GM12892 (cell line): ENCODE measurements at regions not wholly inside any gene's neighbourhood (a gene's known extent, or its start where the extent isn't known, plus 50 kb on each side); places are given as distances from the start of the nearest gene placed in this dataset.
A peak's percentile ranks its signal among the peaks of the same experiment; 100 is the strongest.

ENCODE experiments used
- DNase-seq: peaks from one replicate; pipeline ENCODE4 v3.0.0; 2011; ENCODE audit not compliant: insufficient read length
- FAIRE-seq: peaks from 2 replicates; lab custom pipeline; 2011; peaks lifted over from hg19 to GRCh38; lab: Jason Lieb, UNC
- POLR2A ChIP-seq: IDR thresholded peaks from 2 replicates; pipeline ENCODE4 v1.6.1; 2011; ENCODE audit warnings: low read depth, low read length, control low read depth
- POLR2AphosphoS5 ChIP-seq: IDR thresholded peaks from 2 replicates; pipeline ENCODE4 v1.6.1; 2011; ENCODE audit warnings: low read depth, low read length, control low read depth
- TAF1 ChIP-seq: IDR thresholded peaks from 2 replicates; pipeline ENCODE4 v1.6.1; 2011; ENCODE audit warnings: low read depth, mild to moderate bottlenecking, control low read depth, low read length, borderline replicate concordance

- no peak for TF ChIP-seq POLR2A
- TF ChIP-seq POLR2AphosphoS5: no peak
- no peak for TF ChIP-seq TAF1
- no peak for DNase-seq
- no peak for FAIRE-seq
Measured at GRCh38 chrX:15973946-15974345, 119.3 kb upstream of the AP1S2 start.

GRCh38 chrX:15973299-15973698 is 118.7 kb upstream of the AP1S2 start:
- TF ChIP-seq TAF1 (no peak), POLR2AphosphoS5 (no peak), POLR2A (no peak)
- DNase-seq (no peak), FAIRE-seq (peak; percentile 96)

DNA sequence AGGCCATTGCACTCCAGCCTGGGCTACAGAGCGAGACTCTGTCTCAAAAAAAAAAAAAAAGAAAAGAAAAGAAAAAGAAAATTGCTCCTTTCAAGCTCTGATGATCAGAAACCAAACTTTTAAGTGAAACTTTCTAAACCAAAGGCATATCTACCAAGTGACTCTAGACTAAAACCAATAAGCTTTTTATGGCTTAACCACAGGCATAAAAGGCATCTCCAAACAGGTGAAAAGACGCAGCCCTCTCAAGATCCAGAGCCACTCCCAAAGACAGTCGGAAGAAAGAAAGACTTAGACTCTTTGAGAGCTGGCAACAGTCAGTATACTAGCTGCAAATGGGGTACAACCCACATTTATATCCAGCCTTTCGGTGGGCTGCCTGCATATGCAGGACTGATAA is 117.1 kb upstream of the AP1S2 start:
- DNase-seq (no peak), FAIRE-seq (no peak)
- no peak for TF ChIP-seq TAF1
- no peak for TF ChIP-seq POLR2AphosphoS5
- TF ChIP-seq POLR2A: no peak

- TF ChIP-seq TAF1: no peak
- TF ChIP-seq POLR2A: no peak
- no peak for TF ChIP-seq POLR2AphosphoS5
- DNase-seq: no peak
- peak; percentile 9 for FAIRE-seq
Measured at GRCh38 chrX:15963858-15964257, 109.2 kb upstream of the AP1S2 start.

DNA sequence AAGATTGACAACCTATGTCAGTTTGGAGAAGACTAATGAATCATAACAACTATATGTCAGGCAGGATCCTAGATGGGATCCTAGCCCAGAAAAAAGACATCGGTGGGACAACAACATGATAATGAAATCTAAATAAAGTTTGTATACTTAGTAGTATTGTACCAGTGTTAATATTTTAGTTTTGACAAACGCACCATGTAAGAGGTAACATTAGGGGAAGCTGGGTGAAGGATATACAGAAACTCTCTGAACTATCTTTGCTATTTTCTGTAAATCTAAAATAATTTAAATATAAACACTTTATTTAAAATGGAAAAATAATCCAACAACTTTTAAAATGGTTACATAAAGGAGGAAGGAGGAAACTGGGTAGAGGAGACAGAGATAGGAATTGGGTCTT is 105.6 kb upstream of the AP1S2 start:
- DNase-seq (no peak), FAIRE-seq (no peak)
- TF ChIP-seq POLR2AphosphoS5 (no peak), TAF1 (no peak), POLR2A (no peak)

- FAIRE-seq (no peak), DNase-seq (no peak)
- TF ChIP-seq POLR2A: no peak
- TF ChIP-seq POLR2AphosphoS5: no peak
Measured at GRCh38 chrX:15956681-15957080, 102.1 kb upstream of the AP1S2 start.

GRCh38 chrX:15953801-15954200 is 99.2 kb upstream of the AP1S2 start:
- no peak for TF ChIP-seq TAF1
- TF ChIP-seq POLR2AphosphoS5: no peak
- no peak for TF ChIP-seq POLR2A
- DNase-seq (no peak), FAIRE-seq (peak; percentile 9)

GRCh38 chrX:15952212-15952611 is 97.6 kb upstream of the AP1S2 start:
- peak; percentile 38 for FAIRE-seq
- no peak for TF ChIP-seq POLR2A
- DNase-seq: no peak

DNA sequence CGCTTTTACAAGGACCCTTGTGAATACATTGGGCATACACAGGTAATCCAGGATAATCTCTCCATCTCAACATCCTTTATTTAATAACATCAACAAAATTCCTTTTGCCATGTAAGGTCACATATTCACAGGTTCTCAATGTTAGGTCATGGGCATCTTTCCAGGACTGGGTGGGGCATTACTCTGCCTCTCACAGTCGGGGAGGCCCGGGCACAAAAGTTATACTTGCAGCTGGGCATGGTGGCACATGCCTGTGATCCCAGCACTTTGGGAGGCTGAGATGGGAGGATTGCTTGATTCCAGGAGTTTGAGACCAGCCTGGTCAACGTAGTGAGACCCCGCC is 93.7 kb upstream of the AP1S2 start:
- no peak for DNase-seq
- no peak for TF ChIP-seq TAF1
- no peak for TF ChIP-seq POLR2AphosphoS5
- no peak for TF ChIP-seq POLR2A
- peak; percentile 63 for FAIRE-seq

- TF ChIP-seq POLR2AphosphoS5 (no peak), TAF1 (no peak), POLR2A (no peak)
- FAIRE-seq (peak; percentile 74), DNase-seq (no peak)
Measured at GRCh38 chrX:15947648-15948317, 93.2 kb upstream of the AP1S2 start.

DNA sequence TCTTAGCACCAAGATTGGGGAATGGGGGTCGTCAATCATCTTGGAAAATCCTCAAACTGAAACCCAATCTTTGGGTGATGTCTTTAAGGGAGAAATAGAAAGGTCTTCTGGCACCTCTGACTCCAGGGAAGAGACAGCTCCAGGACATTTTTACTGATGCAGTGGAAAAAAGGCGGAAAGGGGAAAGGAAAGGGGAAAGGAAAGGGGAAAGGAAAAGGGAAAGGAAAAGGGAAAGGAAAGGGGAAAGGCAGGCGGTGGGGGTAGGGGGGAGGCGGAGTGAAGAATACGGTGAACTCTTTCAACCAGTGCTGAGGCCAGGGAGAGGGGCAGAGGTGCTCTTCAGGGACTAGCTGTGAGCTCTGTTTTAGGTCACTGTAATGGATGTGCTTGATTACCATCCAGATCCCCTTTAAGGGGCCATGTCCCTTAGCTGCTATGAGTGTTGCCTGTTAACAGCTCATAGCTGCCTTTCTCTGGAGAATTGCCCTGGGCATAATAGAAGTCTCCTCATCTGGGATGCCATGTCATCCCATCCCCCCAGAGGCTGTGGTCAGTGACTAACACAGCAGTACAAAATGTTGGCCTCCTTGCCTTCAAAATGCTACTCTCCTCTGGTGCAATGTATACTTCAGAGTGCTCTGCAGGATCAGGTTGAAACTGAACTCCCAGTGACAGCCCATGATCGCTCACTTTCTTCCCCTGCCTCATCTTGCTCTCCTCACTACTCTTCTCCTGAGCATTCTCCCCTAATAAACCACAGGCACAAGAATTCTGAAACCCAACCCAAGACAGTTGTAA is 92.4 kb upstream of the AP1S2 start:
- FAIRE-seq (peak; percentile 62), DNase-seq (no peak)
- TF ChIP-seq TAF1 (no peak), POLR2AphosphoS5 (no peak), POLR2A (no peak)

DNA sequence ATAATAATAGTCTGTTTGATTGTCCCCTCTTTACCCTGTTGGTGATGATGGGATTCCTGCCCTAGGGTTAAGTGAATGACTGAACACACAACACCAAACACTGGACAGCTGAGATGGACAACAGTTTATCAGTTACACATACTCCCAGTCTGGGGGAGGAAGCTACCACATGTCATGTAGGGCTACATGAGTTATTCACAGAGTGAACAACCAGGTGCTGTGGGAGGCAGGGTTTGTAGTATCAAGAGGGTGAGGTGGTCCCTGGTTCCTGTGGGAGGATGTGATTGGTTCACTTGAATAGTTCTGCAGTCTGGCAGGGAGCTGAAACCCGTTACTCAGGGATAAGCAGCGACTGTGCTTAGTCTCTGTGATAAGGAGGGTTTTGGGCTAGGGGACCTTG is 88.8 kb upstream of the AP1S2 start:
- no peak for TF ChIP-seq POLR2AphosphoS5
- no peak for TF ChIP-seq TAF1
- TF ChIP-seq POLR2A: no peak
- peak; percentile 27 for FAIRE-seq

GRCh38 chrX:15942307-15942706 is 87.7 kb upstream of the AP1S2 start:
- TF ChIP-seq POLR2A (no peak), POLR2AphosphoS5 (no peak), TAF1 (no peak)
- DNase-seq: no peak
- no peak for FAIRE-seq

More for the DNA sequence above, 88.8 kb upstream of the AP1S2 start:
- DNase-seq: no peak
